ENCODE measurements at regions not wholly inside any gene's neighbourhood (a gene's known extent, or its start where the extent isn't known, plus 50 kb on each side); places are given as distances from the start of the nearest gene placed in this dataset.
"Not testable (repeated sequence)": the region's sequence is repeated elsewhere in the genome, so short reads cannot be mapped to it uniquely, and the experiment has no call there.

GRCh38 chr21:41567901-41568510 lies 60.0 kb upstream of the TMPRSS2 start:
- H3K27ac ChIP-seq (ENCODE audit: low read depth, low read length, poor library complexity, severe bottlenecking) = no peak overlapping the region
- H2AFZ ChIP-seq (ENCODE audit: low read length) = no peak overlapping the region
- H3K4me1 ChIP-seq (ENCODE audit: insufficient read depth, low read length, severe bottlenecking) = no peaks in the 10 kb centered on the region
- no peaks in the 10 kb centered on the region for H3K79me2 ChIP-seq (ENCODE audit: insufficient read depth, low read length)
- H3K4me3 ChIP-seq (ENCODE audit: low read depth, low read length, poor library complexity, severe bottlenecking) = no peak overlapping the region
- H3K36me3 ChIP-seq (ENCODE audit: insufficient read depth, low read length) = no peaks in the 10 kb centered on the region
- H3K27me3 ChIP-seq (ENCODE audit: insufficient read depth, low read length) = no peaks in the 10 kb centered on the region; the same call in 1 of the 2 replicates
- H3K4me2 ChIP-seq (ENCODE audit: low read length) = no peak overlapping the region
- no peaks in the 10 kb centered on the region for H3F3A ChIP-seq (ENCODE audit: insufficient read depth, low read length)
- no peaks in the 10 kb centered on the region for H3K9me3 ChIP-seq (ENCODE audit: low read length)
- TF ChIP-seq CTCF (IDR thresholded peaks at IDR 0.05; ENCODE audit: low read length) (no peak), EZH2 (IDR thresholded peaks at IDR 0.05; ENCODE audit: borderline replicate concordance, low read length) (no peak)
- no peaks in the 10 kb centered on the region for H3K9me2 ChIP-seq (ENCODE audit: low read depth, low read length)
- H3K9ac ChIP-seq (ENCODE audit: low read length) = no peak overlapping the region
- H4K20me1 ChIP-seq (ENCODE audit: insufficient read depth, low read length) = no peaks in the 10 kb centered on the region

- H3K27ac ChIP-seq (ENCODE audit: low read depth, low read length, poor library complexity, severe bottlenecking); H3K9ac ChIP-seq (ENCODE audit: low read length); H4K20me1 ChIP-seq (ENCODE audit: insufficient read depth, low read length); H3K27me3 ChIP-seq (ENCODE audit: insufficient read depth, low read length); H3K4me2 ChIP-seq (ENCODE audit: low read length); H2AFZ ChIP-seq (ENCODE audit: low read length); H3K4me1 ChIP-seq (ENCODE audit: insufficient read depth, low read length, severe bottlenecking); H3K36me3 ChIP-seq (ENCODE audit: insufficient read depth, low read length); H3K4me3 ChIP-seq (ENCODE audit: low read depth, low read length, poor library complexity, severe bottlenecking); H3K9me2 ChIP-seq (ENCODE audit: low read depth, low read length); H3F3A ChIP-seq (ENCODE audit: insufficient read depth, low read length); H3K79me2 ChIP-seq (ENCODE audit: insufficient read depth, low read length); H3K9me3 ChIP-seq (ENCODE audit: low read length): not testable (repeated sequence)
Observed at GRCh38 chr21:41567237-41567636, 59.3 kb upstream of the TMPRSS2 start.

GRCh38 chr21:41566500-41567014 lies 58.6 kb upstream of the TMPRSS2 start:
- Histone ChIP-seq H3K9me3 (ENCODE audit: low read length) (no peaks in the 10 kb centered on the region), H3K9ac (ENCODE audit: low read length) (no peak overlapping the region), H3F3A (ENCODE audit: insufficient read depth, low read length) (no peaks in the 10 kb centered on the region), H4K20me1 (ENCODE audit: insufficient read depth, low read length) (no peaks in the 10 kb centered on the region), H3K4me2 (ENCODE audit: low read length) (no peak overlapping the region), H3K4me1 (ENCODE audit: insufficient read depth, low read length, severe bottlenecking) (no peaks in the 10 kb centered on the region), H2AFZ (ENCODE audit: low read length) (no peak overlapping the region), H3K36me3 (ENCODE audit: insufficient read depth, low read length) (no peaks in the 10 kb centered on the region), H3K9me2 (ENCODE audit: low read depth, low read length) (no peaks in the 10 kb centered on the region), H3K4me3 (ENCODE audit: low read depth, low read length, poor library complexity, severe bottlenecking) (no peak overlapping the region), H3K79me2 (ENCODE audit: insufficient read depth, low read length) (no peaks in the 10 kb centered on the region), H3K27ac (ENCODE audit: low read depth, low read length, poor library complexity, severe bottlenecking) (no peak overlapping the region), H3K27me3 (ENCODE audit: insufficient read depth, low read length) (no peaks in the 10 kb centered on the region; the same call in 1 of the 2 replicates)
- TF ChIP-seq CTCF (IDR thresholded peaks at IDR 0.05; ENCODE audit: low read length) = no peak
- no peak for TF ChIP-seq EZH2 (IDR thresholded peaks at IDR 0.05; ENCODE audit: borderline replicate concordance, low read length)

GRCh38 chr21:41565550-41565949 lies 57.6 kb upstream of the TMPRSS2 start:
- Histone ChIP-seq H3K36me3 (ENCODE audit: insufficient read depth, low read length) (no peaks in the 10 kb centered on the region), H3K27ac (ENCODE audit: low read depth, low read length, poor library complexity, severe bottlenecking) (no peak overlapping the region)

More at GRCh38 chr21:41565550-41565949, 57.6 kb upstream of the TMPRSS2 start:
- Histone ChIP-seq H2AFZ (ENCODE audit: low read length) (no peak overlapping the region), H3K4me3 (ENCODE audit: low read depth, low read length, poor library complexity, severe bottlenecking) (no peak overlapping the region), H3K79me2 (ENCODE audit: insufficient read depth, low read length) (no peaks in the 10 kb centered on the region), H3K9ac (ENCODE audit: low read length) (no peak overlapping the region), H4K20me1 (ENCODE audit: insufficient read depth, low read length) (no peaks in the 10 kb centered on the region), H3K4me2 (ENCODE audit: low read length) (no peak overlapping the region), H3F3A (ENCODE audit: insufficient read depth, low read length) (no peaks in the 10 kb centered on the region), H3K27me3 (ENCODE audit: insufficient read depth, low read length) (no peaks in the 10 kb centered on the region; the same call in 1 of the 2 replicates), H3K9me3 (ENCODE audit: low read length) (no peaks in the 10 kb centered on the region), H3K9me2 (ENCODE audit: low read depth, low read length) (no peaks in the 10 kb centered on the region), H3K4me1 (ENCODE audit: insufficient read depth, low read length, severe bottlenecking) (no peaks in the 10 kb centered on the region)
- no peak for TF ChIP-seq EZH2 (IDR thresholded peaks at IDR 0.05; ENCODE audit: borderline replicate concordance, low read length)
- TF ChIP-seq CTCF (IDR thresholded peaks at IDR 0.05; ENCODE audit: low read length) = no peak

Data from OCI-LY1 (cell line).